ENCODE measurements at regions not wholly inside any gene's neighbourhood (a gene's known extent, or its start where the extent isn't known, plus 50 kb on each side); places are given as distances from the start of the nearest gene placed in this dataset.
"Not testable (repeated sequence)": the region's sequence is repeated elsewhere in the genome, so short reads cannot be mapped to it uniquely, and the experiment has no call there.

GRCh38 chr21:14008006-14008405 is 202.7 kb downstream of the LIPI start:
- not testable (repeated sequence) for DNase-seq

- DNase-seq: not testable (repeated sequence)
Observed at GRCh38 chr21:14006144-14006543, 204.6 kb downstream of the LIPI start.

GRCh38 chr21:13986996-13987958 is 223.5 kb downstream of the LIPI start:
- not testable (repeated sequence) for DNase-seq

GRCh38 chr21:13985865-13986863 is 224.6 kb downstream of the LIPI start:
- not testable (repeated sequence) for DNase-seq

GRCh38 chr21:13985137-13985864 is 225.5 kb downstream of the LIPI start:
- DNase-seq: not testable (repeated sequence)

- DNase-seq: not testable (repeated sequence)
Observed at GRCh38 chr21:13984728-13985127, 226.0 kb downstream of the LIPI start.

GRCh38 chr21:13981176-13982087 is 229.3 kb downstream of the LIPI start:
- not testable (repeated sequence) for DNase-seq

GRCh38 chr21:13980115-13980662 is 230.6 kb downstream of the LIPI start:
- not testable (repeated sequence) for DNase-seq

- not testable (repeated sequence) for DNase-seq
Observed at GRCh38 chr21:13979608-13980007, 231.1 kb downstream of the LIPI start.

GRCh38 chr21:13974582-13974981 is 236.2 kb downstream of the LIPI start:
- not testable (repeated sequence) for DNase-seq

- not testable (repeated sequence) for DNase-seq
Observed at GRCh38 chr21:13969853-13970252, 240.9 kb downstream of the LIPI start.

GRCh38 chr21:13969002-13969401 is 241.8 kb downstream of the LIPI start:
- DNase-seq: not testable (repeated sequence)

GRCh38 chr21:13963259-13963658 is 247.5 kb downstream of the LIPI start:
- DNase-seq: not testable (repeated sequence)

GRCh38 chr21:13937236-13937635 is 273.5 kb downstream of the LIPI start:
- no peak for DNase-seq

GRCh38 chr21:13936033-13936937 is 274.5 kb downstream of the LIPI start:
- DNase-seq: not testable (repeated sequence)

GRCh38 chr21:13935396-13936032 is 275.2 kb downstream of the LIPI start:
- DNase-seq: not testable (repeated sequence)

- DNase-seq: not testable (repeated sequence)
Observed at GRCh38 chr21:13934887-13935342, 275.8 kb downstream of the LIPI start.

GRCh38 chr21:13923175-13923574 is 287.6 kb downstream of the LIPI start:
- DNase-seq: not testable (repeated sequence)

- DNase-seq: not testable (repeated sequence)
Observed at GRCh38 chr21:13921455-13921854, 289.3 kb downstream of the LIPI start.

Measured in amniotic stem cell (primary cell).